K562 (cell line): ENCODE measurements at regions not wholly inside any gene's neighbourhood (a gene's known extent, or its start where the extent isn't known, plus 50 kb on each side); places are given as distances from the start of the nearest gene placed in this dataset.

Experiments
- ATAC-seq: fragments of 200-7000 bp; cut with Tn5 transposase; 3 replicates; pipeline ENCODE4 v1.9.1; 2020; ENCODE audit warnings: moderate library complexity
- BruUV-seq: library from RNA; stranded (reverse); fragments of 400-500 nt; replicated peaks from 2 replicates; lab custom pipeline; 2021; lab: Mats Ljungman, UMichigan
- CTCF ChIA-PET: fragments of 300-600 bp; formaldehyde crosslinking; extraction: SDS; loops from one replicate; lab custom pipeline; 2021; ENCODE audit warnings: low intra/inter-chr PET ratio; lab: Yijun Ruan, JAX
- POLR2A ChIA-PET: fragments of 300-600, 350-650 bp; sonication (Branson Sonifier 250); formaldehyde crosslinking; extraction: SDS; loops from one replicate; lab custom pipeline; 2021; ENCODE audit warnings: antibody characterized with exemption, inconsistent platforms; lab: Yijun Ruan, JAX
- DNase-seq, 4 experiments: peaks; one replicate each; pipeline versions ENCODE4 v3.0.0 to v3.0.0-alpha.2; 2011 to 2018; ENCODE audit warnings: low spot score in 3 of 4, mixed read lengths in 3 of 4; ENCODE audit errors: extremely low read depth in 1 of 4
- FAIRE-seq: peaks from 2 replicates; lab custom pipeline; 2011; peaks lifted over from hg19 to GRCh38; lab: Jason Lieb, UNC
- H2AFZ ChIP-seq: 2 replicates; pipeline ENCODE4 v1.6.0; 2011; ENCODE audit warnings: low read depth, low read length, control low read depth, inconsistent platforms
- H3K27ac ChIP-seq: fragments of 200-600 bp; 3 replicates; pipeline ENCODE4 v1.8.0; 2011; ENCODE audit warnings: low read depth, mild to moderate bottlenecking, control low read depth, inconsistent platforms, low read length, moderate library complexity, mixed read lengths; ENCODE audit errors: extremely low read depth
- H3K27me3 ChIP-seq, 2 experiments: fragments of 300-600 bp in 1 of 2; 2 replicates in 1 of 2; 3 replicates in 1 of 2; pipeline versions ENCODE4 v1.6.0 to v1.8.0; 2011; ENCODE audit warnings: inconsistent platforms in 2 of 2, low read length in 2 of 2, mild to moderate bottlenecking in 1 of 2, mixed read lengths in 1 of 2, moderate library complexity in 1 of 2; ENCODE audit not compliant: control insufficient read depth in 2 of 2, insufficient read depth in 2 of 2
- H3K36me3 ChIP-seq: fragments of 300-600 bp; 3 replicates; pipeline ENCODE4 v1.8.0; 2011; ENCODE audit warnings: mild to moderate bottlenecking, low read length, inconsistent platforms; ENCODE audit not compliant: control insufficient read depth, insufficient read depth
- H3K4me1 ChIP-seq, 2 experiments: fragments of 200-600 bp in 1 of 2; replicated peaks in 1 of 2; 2 replicates in 1 of 2; 3 replicates in 1 of 2; pipeline versions ENCODE4 v1.5.1 to v1.8.0; 2011; ENCODE audit warnings: inconsistent platforms in 2 of 2, low read length in 2 of 2, mild to moderate bottlenecking in 1 of 2, mixed read lengths in 1 of 2, moderate library complexity in 1 of 2; ENCODE audit not compliant: control insufficient read depth in 2 of 2, insufficient read depth in 2 of 2
- H3K4me2 ChIP-seq: 2 replicates; pipeline ENCODE4 v1.6.1; 2011; ENCODE audit warnings: low read length, control low read depth, inconsistent platforms, mixed read lengths; ENCODE audit not compliant: insufficient read depth
- H3K4me3 ChIP-seq: fragments of 200-600 bp; sonication (generic), shearing (Covaris generic); 2 replicates; pipeline ENCODE4 v1.5.1; 2016; ENCODE audit warnings: control low read depth, inconsistent platforms
- H3K79me2 ChIP-seq: fragments of 200-600 bp; 3 replicates; pipeline ENCODE4 v1.8.0; 2011; ENCODE audit warnings: low read length, inconsistent platforms; ENCODE audit not compliant: control insufficient read depth, insufficient read depth
- H3K9ac ChIP-seq, 2 experiments: 2 replicates each; pipeline versions ENCODE4 v1.6.0 to v1.6.1; 2011; ENCODE audit warnings: low read depth in 2 of 2, low read length in 2 of 2, control low read depth in 1 of 2, inconsistent platforms in 1 of 2, mild to moderate bottlenecking in 1 of 2, mixed read lengths in 1 of 2; ENCODE audit not compliant: insufficient read depth in 1 of 2
- H3K9me1 ChIP-seq: one replicate; pipeline ENCODE4 v1.6.0; 2011; ENCODE audit warnings: inconsistent platforms, mild to moderate bottlenecking, low read length, moderate library complexity; ENCODE audit not compliant: control insufficient read depth, insufficient read depth
- H3K9me3 ChIP-seq: replicated peaks from 2 replicates; pipeline ENCODE4 v1.5.1; 2011; ENCODE audit warnings: low read depth, low read length, inconsistent platforms; ENCODE audit not compliant: control insufficient read depth, insufficient read depth
- H4K20me1 ChIP-seq: replicated peaks from 2 replicates; pipeline ENCODE4 v1.6.1; 2011; ENCODE audit warnings: low read length, inconsistent platforms, mixed read lengths; ENCODE audit not compliant: control insufficient read depth, insufficient read depth
- MECOM ChIP-seq: fragments of 250-450 bp; sonication (Bioruptor Pico); IDR thresholded peaks from 2 replicates; pipeline ENCODE4 v1.8.0; 2022; ENCODE audit warnings: inconsistent platforms
- MIER1 ChIP-seq: fragments of 450-650 bp; IDR thresholded peaks from 2 replicates; pipeline ENCODE4 v1.6.1; 2016; ENCODE audit warnings: antibody characterized with exemption, mild to moderate bottlenecking, low read depth
- ZNF311 ChIP-seq: fragments of 250-450 bp; sonication (Bioruptor Pico); IDR thresholded peaks from 2 replicates; pipeline ENCODE4 v1.4.0; 2020; ENCODE audit warnings: mild to moderate bottlenecking, moderate library complexity
- ZNF592 ChIP-seq: fragments of 450-650 bp; IDR thresholded peaks from 2 replicates; pipeline ENCODE4 v1.6.1; 2017; ENCODE audit warnings: antibody characterized with exemption, mild to moderate bottlenecking
- WGBS: fragments of 100-300 bp; shearing (Covaris generic); methylation state at CpG from one replicate; pipeline ENCODE4 v1.1.6; 2016; ENCODE audit warnings: low coverage, mixed read lengths; ENCODE audit not compliant: insufficient coverage; ENCODE audit errors: missing lambda C conversion rate; 5-methylcytosine and 5-hydroxymethylcytosine counted together
- in situ Hi-C: fragments of 300-500 bp; cut with MboI; formaldehyde crosslinking; loops from 4 replicates; pipeline ENCODE4 v1.15.0; 2018; ENCODE audit warnings: inconsistent platforms, mixed read lengths
- intact Hi-C: fragments of 100-400 bp; cut with micrococcal nuclease; formaldehyde crosslinking; loops from 2 replicates; pipeline ENCODE4 v1.14.2; 2022

- H3K4me1 ChIP-seq, result no peaks in the 10 kb centered on the region
- TF ChIP-seq ZNF592 (no peak), ZNF311 (CRISPR knock-in tag) (no peak), MIER1 (no peak), MECOM (CRISPR knock-in tag) (no peak)
- no peaks in the 10 kb centered on the region for H3K79me2 ChIP-seq
- no peaks in the 10 kb centered on the region for H3K9me3 ChIP-seq
- in situ Hi-C loops, result no loop called here
- H2AFZ ChIP-seq, result no peak overlapping the region
- H3K9me1 ChIP-seq, result no peaks in the 10 kb centered on the region
- no peak overlapping the region for H3K9ac ChIP-seq
- FAIRE-seq (no peak), DNase-seq (no peak), ATAC-seq (no peak)
- no peak overlapping the region for H3K27ac ChIP-seq
- H3K4me2 ChIP-seq, result no peak overlapping the region
- intact Hi-C loops, result no loop called here
- ChIA-PET POLR2A (no interaction called here), CTCF (no interaction called here)
- no peaks in the 10 kb centered on the region for H3K27me3 ChIP-seq
- no peaks in the 10 kb centered on the region for H3K36me3 ChIP-seq
- no peaks in the 10 kb centered on the region for H4K20me1 ChIP-seq
- no peak overlapping the region for H3K4me3 ChIP-seq
- BruUV-seq, result no TSS peak
- WGBS, result 3% methylated on average over 5 of the region's 5 CpGs
Observed at GRCh38 chr2:103254611-103255010, 492.8 kb downstream of the TMEM182 start.
